A673 (cell line): ENCODE measurements at regions not wholly inside any gene's neighbourhood (a gene's known extent, or its start where the extent isn't known, plus 50 kb on each side); places are given as distances from the start of the nearest gene placed in this dataset.

Experiments used
- BruUV-seq: library from RNA; stranded (reverse); fragments of 400-500 nt; replicated peaks from 2 replicates; lab custom pipeline; 2021; lab: Mats Ljungman, UMichigan
- CTCF ChIA-PET: fragments of 300-600 bp; sonication (Branson Sonifier 250); formaldehyde crosslinking; loops from one replicate; lab custom pipeline; 2022; ENCODE audit warnings: antibody characterized with exemption; lab: Charles Lee
- POLR2A ChIA-PET: fragments of 300-600 bp; sonication (Branson Sonifier 250); formaldehyde crosslinking; loops from one replicate; lab custom pipeline; 2022; ENCODE audit warnings: antibody characterized with exemption; ENCODE audit not compliant: low non-redundant PET; lab: Charles Lee
- DNase-seq: peaks from one replicate; pipeline ENCODE4 v3.0.0-alpha.2; 2015; ENCODE audit warnings: low spot score
- H3K27ac ChIP-seq: fragments of 200-600 bp; sonication (generic); 2 replicates; pipeline ENCODE4 v1.5.1; 2016; ENCODE audit warnings: mixed run types, low read depth, mild to moderate bottlenecking, mixed read lengths, antibody characterized with exemption, low read length; ENCODE audit not compliant: poor library complexity, severe bottlenecking
- H3K27me3 ChIP-seq: fragments of 200-600 bp; sonication (generic); replicated peaks from 2 replicates; pipeline ENCODE4 v1.6.1; 2017; ENCODE audit warnings: mixed run types, low read depth, mild to moderate bottlenecking, mixed read lengths, antibody characterized with exemption, low read length; ENCODE audit not compliant: insufficient read depth, poor library complexity
- H3K36me3 ChIP-seq: fragments of 200-600 bp; sonication (generic); 2 replicates; pipeline ENCODE4 v1.6.1; 2016; ENCODE audit warnings: mixed run types, mild to moderate bottlenecking, mixed read lengths, antibody characterized with exemption, low read length; ENCODE audit not compliant: insufficient read depth, poor library complexity, severe bottlenecking
- H3K4me1 ChIP-seq: fragments of 200-600 bp; sonication (generic); 2 replicates; pipeline ENCODE4 v1.6.1; 2017; ENCODE audit warnings: mixed run types, mild to moderate bottlenecking, mixed read lengths, antibody characterized with exemption, low read length; ENCODE audit not compliant: insufficient read depth, poor library complexity, severe bottlenecking
- H3K4me3 ChIP-seq: fragments of 200-600 bp; sonication (generic); 2 replicates; pipeline ENCODE4 v1.5.1; 2016; ENCODE audit warnings: low read depth, mixed run types, mild to moderate bottlenecking, mixed read lengths, low read length; ENCODE audit not compliant: poor library complexity, severe bottlenecking
- H3K9me3 ChIP-seq: fragments of 200-600 bp; sonication (generic); 2 replicates; pipeline ENCODE4 v1.6.1; 2016; ENCODE audit warnings: mixed run types, low read depth, mild to moderate bottlenecking, mixed read lengths, antibody characterized with exemption, low read length; ENCODE audit not compliant: poor library complexity, severe bottlenecking
- CTCF ChIP-seq: fragments of 300-800, 200-600 bp; sonication (generic); conservative IDR thresholded peaks from 2 replicates; pipeline ENCODE4 v1.5.1; 2017; ENCODE audit warnings: low read depth, mild to moderate bottlenecking, antibody characterized with exemption, low read length, moderate library complexity, mixed read lengths
- EZH2 ChIP-seq: fragments of 200-600 bp; sonication (generic); IDR thresholded peaks from 2 replicates; pipeline ENCODE4 v1.6.1; 2017; ENCODE audit warnings: borderline replicate concordance, low read depth, mild to moderate bottlenecking, mixed read lengths, antibody characterized with exemption, low read length; ENCODE audit not compliant: poor library complexity, severe bottlenecking
- intact Hi-C: fragments of 100-400 bp; cut with micrococcal nuclease; formaldehyde crosslinking; loops from one replicate; pipeline ENCODE4 v1.10.0; 2022; ENCODE audit not compliant: unreplicated experiment

GRCh38 chr11:127340438-127340837 lies 339.9 kb upstream of the KIRREL3 start:
- ChIA-PET POLR2A (no interaction called here), CTCF (no interaction called here)
- no peaks in the 10 kb centered on the region for H3K4me1 ChIP-seq
- no peaks in the 10 kb centered on the region for H3K9me3 ChIP-seq
- no peak for DNase-seq
- no peaks in the 10 kb centered on the region for H3K36me3 ChIP-seq
- H3K27ac ChIP-seq, result no peak overlapping the region
- no peak for TF ChIP-seq CTCF
- no peak for TF ChIP-seq EZH2
- H3K27me3 ChIP-seq, result peaks cover 12% of the 10 kb centered on the region
- H3K4me3 ChIP-seq, result no peak overlapping the region
- intact Hi-C loops, result loop anchor here (10.0 kb wide), 2 partner anchors 336 to 466 kb away; partner anchors contain the start of gene KIRREL3
- BruUV-seq, result no TSS peak

- H3K9me3 ChIP-seq, result no peaks in the 10 kb centered on the region
- H3K27me3 ChIP-seq, result peaks cover 7% of the 10 kb centered on the region
- no peak overlapping the region for H3K4me3 ChIP-seq
- H3K36me3 ChIP-seq, result no peaks in the 10 kb centered on the region
- CTCF ChIA-PET, result no interaction called here
- no peak overlapping the region for H3K27ac ChIP-seq
- BruUV-seq, result no TSS peak
- no peak for DNase-seq
- H3K4me1 ChIP-seq, result no peaks in the 10 kb centered on the region
- intact Hi-C loops, result no loop called here
- POLR2A ChIA-PET, result no interaction called here
- no peak for TF ChIP-seq EZH2
- TF ChIP-seq CTCF, result no peak
Measured at GRCh38 chr11:127339376-127339775, 338.8 kb upstream of the KIRREL3 start.

DNA sequence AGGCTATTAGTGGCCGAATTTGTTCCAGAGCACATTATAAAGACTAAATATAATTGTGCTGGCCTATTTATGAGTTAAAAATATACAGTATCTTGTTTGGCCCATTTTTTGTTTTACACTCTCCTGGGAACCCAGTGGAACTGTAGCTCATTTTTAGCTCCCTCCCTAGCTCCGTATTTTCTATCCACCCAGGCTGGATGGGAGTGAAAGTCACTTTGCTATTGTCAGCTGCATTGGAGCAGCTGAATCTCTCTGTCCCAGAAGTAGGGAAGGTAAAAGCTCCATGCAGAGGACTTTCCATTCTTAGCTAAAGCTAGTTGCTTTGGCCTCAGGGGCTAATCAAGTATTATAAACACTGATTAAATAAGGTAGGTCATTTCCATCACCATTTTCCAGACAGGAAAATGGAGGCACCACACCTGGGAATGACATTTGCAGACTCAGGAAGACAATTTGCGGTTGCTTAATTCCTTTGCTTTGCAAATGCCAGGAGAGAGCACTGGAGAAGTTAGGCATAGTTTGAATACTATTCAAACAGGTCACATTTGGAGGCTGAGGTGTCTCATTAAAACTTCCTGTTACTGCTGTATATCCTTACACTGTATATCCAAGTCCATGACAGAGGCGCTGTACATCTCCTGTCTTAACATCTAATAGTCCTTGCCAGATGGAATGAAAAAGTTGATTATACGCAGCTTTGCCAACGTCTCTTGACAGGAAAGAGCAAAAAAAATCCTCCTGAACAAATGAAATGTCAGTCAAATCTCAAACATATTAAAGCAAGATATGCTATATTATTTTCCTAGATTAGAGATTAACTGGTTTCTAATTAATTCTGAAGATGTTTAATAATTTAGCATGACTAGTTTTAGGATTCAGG lies 338.1 kb upstream of the KIRREL3 start:
- DNase-seq, result no peak
- ChIA-PET POLR2A (no interaction called here), CTCF (no interaction called here)
- H3K36me3 ChIP-seq, result no peaks in the 10 kb centered on the region
- TF ChIP-seq CTCF (no peak), EZH2 (no peak)
- H3K9me3 ChIP-seq, result no peaks in the 10 kb centered on the region
- no peaks in the 10 kb centered on the region for H3K4me1 ChIP-seq
- no peak overlapping the region for H3K27ac ChIP-seq
- no peak overlapping the region for H3K4me3 ChIP-seq
- no TSS peak for BruUV-seq
- intact Hi-C loops, result no loop called here
- H3K27me3 ChIP-seq, result peaks cover 7% of the 10 kb centered on the region
